ENCODE measurements at regions not wholly inside any gene's neighbourhood (a gene's known extent, or its start where the extent isn't known, plus 50 kb on each side); places are given as distances from the start of the nearest gene placed in this dataset.

GRCh38 chr4:126735294-126736132 lies 897.2 kb upstream of the INTU start:
- Histone ChIP-seq H3K9ac (ENCODE audit: insufficient read length, low read depth) (no peak overlapping the region), H3K27me3 (ENCODE audit: insufficient read depth, insufficient read length) (no peaks in the 10 kb centered on the region), H3K36me3 (ENCODE audit: insufficient read depth, insufficient read length, low read length) (no peaks in the 10 kb centered on the region), H3K4me3 (ENCODE audit: insufficient read length, low read depth) (no peak overlapping the region), H3K9me3 (ENCODE audit: insufficient read depth, low read length) (no peaks in the 10 kb centered on the region), H3K4me1 (ENCODE audit: insufficient read depth, insufficient read length) (no peaks in the 10 kb centered on the region)
- TF ChIP-seq YY1 (IDR thresholded peaks at IDR 0.05; ENCODE audit: insufficient read depth, insufficient read length), result no peak
- no peak for TF ChIP-seq SUZ12 (IDR thresholded peaks at IDR 0.05; ENCODE audit: extremely low read depth, insufficient read depth, insufficient read length)
- TF ChIP-seq ZNF274 (IDR thresholded peaks at IDR 0.05; ENCODE audit: low read depth, low read length), result no peak
- no peak for DNase-seq (ENCODE audit: low read depth, low spot score)

GRCh38 chr4:126736133-126736518 lies 896.6 kb upstream of the INTU start:
- no peak for DNase-seq (ENCODE audit: low read depth, low spot score)
- H3K36me3 ChIP-seq (ENCODE audit: insufficient read depth, insufficient read length, low read length), result no peaks in the 10 kb centered on the region
- TF ChIP-seq SUZ12 (IDR thresholded peaks at IDR 0.05; ENCODE audit: extremely low read depth, insufficient read depth, insufficient read length), result no peak
- no peak for TF ChIP-seq YY1 (IDR thresholded peaks at IDR 0.05; ENCODE audit: insufficient read depth, insufficient read length)
- no peak for TF ChIP-seq ZNF274 (IDR thresholded peaks at IDR 0.05; ENCODE audit: low read depth, low read length)
- no peak overlapping the region for H3K4me3 ChIP-seq (ENCODE audit: insufficient read length, low read depth)
- no peak overlapping the region for H3K9ac ChIP-seq (ENCODE audit: insufficient read length, low read depth)
- no peaks in the 10 kb centered on the region for H3K27me3 ChIP-seq (ENCODE audit: insufficient read depth, insufficient read length)
- H3K9me3 ChIP-seq (ENCODE audit: insufficient read depth, low read length), result no peaks in the 10 kb centered on the region
- no peaks in the 10 kb centered on the region for H3K4me1 ChIP-seq (ENCODE audit: insufficient read depth, insufficient read length)

DNA sequence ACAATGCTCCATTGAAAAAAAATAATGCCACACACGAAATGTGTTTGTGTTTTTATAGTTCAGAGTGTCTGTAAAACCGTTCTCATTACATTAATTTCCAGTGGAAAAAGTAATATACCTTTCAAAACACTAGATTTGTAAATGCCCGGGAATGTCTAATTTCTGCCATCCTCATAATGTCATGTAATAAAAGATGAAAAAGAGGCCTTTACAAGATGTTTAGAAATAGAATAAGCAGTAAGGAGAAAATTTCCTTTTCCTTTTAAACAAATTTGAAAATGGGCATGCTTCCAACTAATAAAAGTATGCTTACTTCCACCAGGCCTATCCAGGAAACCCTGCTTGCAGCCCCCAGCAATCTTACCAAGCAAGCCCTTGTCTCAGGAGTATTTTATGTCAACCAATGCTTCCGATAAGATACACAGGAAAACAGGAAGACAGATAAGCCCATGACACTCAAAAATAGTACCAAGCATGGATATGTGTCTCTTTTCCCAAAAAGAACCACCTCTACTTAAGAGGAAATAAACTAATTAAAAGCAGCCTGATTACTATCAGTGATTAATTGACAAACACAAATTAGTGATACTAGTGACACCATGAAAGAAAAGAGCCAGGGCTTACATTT lies 894.7 kb upstream of the INTU start:
- no peak for DNase-seq (ENCODE audit: low read depth, low spot score)
- TF ChIP-seq ZNF274 (IDR thresholded peaks at IDR 0.05; ENCODE audit: low read depth, low read length), result no peak
- no peak for TF ChIP-seq YY1 (IDR thresholded peaks at IDR 0.05; ENCODE audit: insufficient read depth, insufficient read length)
- TF ChIP-seq SUZ12 (IDR thresholded peaks at IDR 0.05; ENCODE audit: extremely low read depth, insufficient read depth, insufficient read length), result no peak
- Histone ChIP-seq H3K9ac (ENCODE audit: insufficient read length, low read depth) (no peak overlapping the region), H3K9me3 (ENCODE audit: insufficient read depth, low read length) (no peaks in the 10 kb centered on the region), H3K36me3 (ENCODE audit: insufficient read depth, insufficient read length, low read length) (no peaks in the 10 kb centered on the region), H3K4me1 (ENCODE audit: insufficient read depth, insufficient read length) (no peaks in the 10 kb centered on the region), H3K4me3 (ENCODE audit: insufficient read length, low read depth) (no peak overlapping the region), H3K27me3 (ENCODE audit: insufficient read depth, insufficient read length) (no peaks in the 10 kb centered on the region)

DNA sequence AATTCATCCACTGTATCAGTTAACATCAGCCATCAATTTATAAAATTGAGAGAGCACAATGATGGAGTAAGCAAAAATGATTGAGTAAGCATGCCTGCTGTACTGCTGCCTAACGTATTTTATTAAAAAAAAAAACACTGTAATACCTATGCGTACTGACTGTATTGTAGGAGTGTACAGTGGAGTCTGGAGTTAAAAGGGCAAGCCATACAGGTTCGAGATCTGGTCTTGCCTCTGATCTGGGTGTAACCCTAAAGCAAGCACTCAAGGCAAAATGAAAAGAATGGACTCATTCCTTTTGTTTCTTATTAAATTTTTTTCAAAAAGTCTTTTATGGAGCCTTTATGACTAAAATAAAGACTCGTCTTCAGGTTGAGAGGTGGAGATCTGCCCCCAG lies 894.2 kb upstream of the INTU start:
- Histone ChIP-seq H3K4me1 (ENCODE audit: insufficient read depth, insufficient read length) (no peaks in the 10 kb centered on the region), H3K4me3 (ENCODE audit: insufficient read length, low read depth) (no peak overlapping the region), H3K36me3 (ENCODE audit: insufficient read depth, insufficient read length, low read length) (no peaks in the 10 kb centered on the region), H3K27me3 (ENCODE audit: insufficient read depth, insufficient read length) (no peaks in the 10 kb centered on the region), H3K9ac (ENCODE audit: insufficient read length, low read depth) (no peak overlapping the region), H3K9me3 (ENCODE audit: insufficient read depth, low read length) (no peaks in the 10 kb centered on the region)
- DNase-seq (ENCODE audit: low read depth, low spot score), result no peak
- no peak for TF ChIP-seq SUZ12 (IDR thresholded peaks at IDR 0.05; ENCODE audit: extremely low read depth, insufficient read depth, insufficient read length)

DNA sequence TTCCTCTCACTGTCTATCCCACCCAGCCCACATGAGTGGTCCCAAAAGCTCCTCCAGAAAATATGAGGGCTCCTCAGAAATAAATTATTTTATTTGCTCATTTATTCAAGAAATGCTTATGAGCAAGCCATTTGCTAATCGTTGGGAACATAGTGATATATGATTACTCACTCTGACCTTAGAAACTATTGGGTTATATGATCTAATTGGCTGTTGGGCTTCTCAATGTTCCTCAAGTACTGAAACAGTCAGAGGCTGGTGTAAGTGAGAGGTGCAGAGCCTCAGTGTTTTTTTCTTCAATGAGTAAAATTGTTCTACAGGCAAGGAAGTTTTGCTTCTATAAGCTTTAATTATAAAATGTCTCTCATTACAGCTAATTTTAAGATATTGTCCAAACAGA lies 893.8 kb upstream of the INTU start:
- H3K4me3 ChIP-seq (ENCODE audit: insufficient read length, low read depth), result no peak overlapping the region
- DNase-seq (ENCODE audit: low read depth, low spot score), result no peak
- TF ChIP-seq ZNF274 (IDR thresholded peaks at IDR 0.05; ENCODE audit: low read depth, low read length) (no peak), SUZ12 (IDR thresholded peaks at IDR 0.05; ENCODE audit: extremely low read depth, insufficient read depth, insufficient read length) (no peak)
- no peaks in the 10 kb centered on the region for H3K27me3 ChIP-seq (ENCODE audit: insufficient read depth, insufficient read length)
- no peaks in the 10 kb centered on the region for H3K4me1 ChIP-seq (ENCODE audit: insufficient read depth, insufficient read length)
- no peak overlapping the region for H3K9ac ChIP-seq (ENCODE audit: insufficient read length, low read depth)
- H3K36me3 ChIP-seq (ENCODE audit: insufficient read depth, insufficient read length, low read length), result no peaks in the 10 kb centered on the region
- no peaks in the 10 kb centered on the region for H3K9me3 ChIP-seq (ENCODE audit: insufficient read depth, low read length)

DNA sequence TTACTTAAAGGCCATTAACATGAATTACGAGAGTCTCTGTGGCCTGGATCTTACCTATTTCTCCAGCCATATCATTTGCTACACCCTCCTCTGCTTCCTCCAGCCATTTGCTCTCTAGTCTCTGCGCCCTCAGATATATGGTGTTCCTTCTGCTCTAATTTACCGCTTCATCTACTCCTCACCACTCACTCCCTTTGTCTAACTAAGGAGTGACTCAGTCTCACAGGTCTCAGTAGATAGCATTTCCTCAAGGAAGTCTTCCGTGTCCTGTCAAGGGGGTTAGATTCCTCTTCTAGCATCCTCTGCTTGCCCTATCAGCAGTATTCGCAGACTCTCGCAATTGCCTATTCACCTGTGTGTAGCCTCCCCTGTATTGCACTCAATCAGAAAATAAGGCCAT lies 892.1 kb upstream of the INTU start:
- Histone ChIP-seq H3K27me3 (ENCODE audit: insufficient read depth, insufficient read length) (no peaks in the 10 kb centered on the region), H3K4me3 (ENCODE audit: insufficient read length, low read depth) (no peak overlapping the region), H3K9me3 (ENCODE audit: insufficient read depth, low read length) (peaks cover 5% of the 10 kb centered on the region; the same call in 1 of the 2 replicates), H3K4me1 (ENCODE audit: insufficient read depth, insufficient read length) (no peaks in the 10 kb centered on the region), H3K36me3 (ENCODE audit: insufficient read depth, insufficient read length, low read length) (no peaks in the 10 kb centered on the region), H3K9ac (ENCODE audit: insufficient read length, low read depth) (no peak overlapping the region)
- TF ChIP-seq SUZ12 (IDR thresholded peaks at IDR 0.05; ENCODE audit: extremely low read depth, insufficient read depth, insufficient read length) (no peak), YY1 (IDR thresholded peaks at IDR 0.05; ENCODE audit: insufficient read depth, insufficient read length) (no peak), ZNF274 (IDR thresholded peaks at IDR 0.05; ENCODE audit: low read depth, low read length) (no peak)
- no peak for DNase-seq (ENCODE audit: low read depth, low spot score)

- Histone ChIP-seq H3K27me3 (ENCODE audit: insufficient read depth, insufficient read length) (no peaks in the 10 kb centered on the region), H3K36me3 (ENCODE audit: insufficient read depth, insufficient read length, low read length) (no peaks in the 10 kb centered on the region), H3K9me3 (ENCODE audit: insufficient read depth, low read length) (peaks cover 5% of the 10 kb centered on the region; the same call in 1 of the 2 replicates), H3K9ac (ENCODE audit: insufficient read length, low read depth) (no peak overlapping the region), H3K4me3 (ENCODE audit: insufficient read length, low read depth) (no peak overlapping the region), H3K4me1 (ENCODE audit: insufficient read depth, insufficient read length) (no peaks in the 10 kb centered on the region)
- TF ChIP-seq ZNF274 (IDR thresholded peaks at IDR 0.05; ENCODE audit: low read depth, low read length), result no peak
- TF ChIP-seq SUZ12 (IDR thresholded peaks at IDR 0.05; ENCODE audit: extremely low read depth, insufficient read depth, insufficient read length), result no peak
- TF ChIP-seq YY1 (IDR thresholded peaks at IDR 0.05; ENCODE audit: insufficient read depth, insufficient read length), result no peak
- DNase-seq (ENCODE audit: low read depth, low spot score), result no peak
These were observed 890.7 kb upstream of the INTU start for GRCh38 chr4:126742048-126742447.
